Heart left ventricle (tissue), 13 donors: ENCODE measurements at regions not wholly inside any gene's neighbourhood (a gene's known extent, or its start where the extent isn't known, plus 50 kb on each side); places are given as distances from the start of the nearest gene placed in this dataset.
"Not testable (repeated sequence)": the region's sequence is repeated elsewhere in the genome, so short reads cannot be mapped to it uniquely, and the experiment has no call there.

Source experiments
- POLR2A ChIP-seq, 2 donors: fragments of 450-650 bp; IDR thresholded peaks; one replicate each; pipeline ENCODE4 v1.6.1; 2017; ENCODE audit warnings: antibody characterized with exemption in 2 of 2, mild to moderate bottlenecking in 2 of 2, moderate library complexity in 2 of 2
- TF ChIP-seq, protein P1 (sequence below), 12 donors: fragments of 200-600 bp; sonication (generic) in 4 of 12; IDR thresholded peaks; one replicate each; pipeline versions ENCODE4 v1.5.0 to v1.8.0; 2018 to 2022; ENCODE audit warnings: antibody characterized with exemption in 12 of 12, mild to moderate bottlenecking in 5 of 12
- donor health status: ischemic (EF 13 %, LVEDD 7.1; RV severe dilation, severe dysfunction).
- donor health status: DM: no; HTN: yes; CAD: no.
- donor health status: DM: no; HTN: no; CAD: no.
- donor health status: ischemic (EF 25% LVEDD 6.9; RV normal size, moderate dysfunction).
- donor health status: ischemic (EF 25% LVEDD 5.7; RV mildly dilated, moderate dysfunction).
- donor health status: ischemic (EF 35%, LVEDD 5.7; RV mildly dilated, moderate dysfunction).
- donor health status: nonischemic (EF 11% LVEDD 7.7; RV severe dilation, severe dysfunction).
- donor health status: DM: yes; HTN: yes; CAD: no.
- donor health status: PGD.
- donor health status: ischemic (EF 29% LVEDD 5.4; RV normal size, mild dysfunction).
- donor health status: nonischemic (EF 23%, LVEDD 6.1; RV moderate dilation, normal function).

DNA sequence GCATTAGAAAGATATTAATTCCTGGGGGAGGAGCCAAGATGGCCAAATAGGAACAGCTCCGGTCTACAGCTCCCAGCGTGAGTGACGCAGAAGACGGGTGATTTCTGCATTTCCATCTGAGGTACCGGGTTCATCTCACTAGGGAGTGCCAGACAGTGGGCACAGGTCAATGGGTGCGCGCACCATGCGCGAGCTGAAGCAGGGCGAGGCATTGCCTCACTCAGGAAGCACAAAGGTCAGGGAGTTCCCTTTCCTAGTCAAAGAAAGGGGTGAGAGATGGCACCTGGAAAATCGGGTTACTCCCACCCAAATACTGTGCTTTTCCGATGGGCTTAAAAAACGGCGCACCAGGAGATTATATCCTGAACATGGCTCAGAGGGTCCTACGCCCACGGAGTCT, 68.0 kb upstream of the SNX19 start:
- TF ChIP-seq, protein P1, sequence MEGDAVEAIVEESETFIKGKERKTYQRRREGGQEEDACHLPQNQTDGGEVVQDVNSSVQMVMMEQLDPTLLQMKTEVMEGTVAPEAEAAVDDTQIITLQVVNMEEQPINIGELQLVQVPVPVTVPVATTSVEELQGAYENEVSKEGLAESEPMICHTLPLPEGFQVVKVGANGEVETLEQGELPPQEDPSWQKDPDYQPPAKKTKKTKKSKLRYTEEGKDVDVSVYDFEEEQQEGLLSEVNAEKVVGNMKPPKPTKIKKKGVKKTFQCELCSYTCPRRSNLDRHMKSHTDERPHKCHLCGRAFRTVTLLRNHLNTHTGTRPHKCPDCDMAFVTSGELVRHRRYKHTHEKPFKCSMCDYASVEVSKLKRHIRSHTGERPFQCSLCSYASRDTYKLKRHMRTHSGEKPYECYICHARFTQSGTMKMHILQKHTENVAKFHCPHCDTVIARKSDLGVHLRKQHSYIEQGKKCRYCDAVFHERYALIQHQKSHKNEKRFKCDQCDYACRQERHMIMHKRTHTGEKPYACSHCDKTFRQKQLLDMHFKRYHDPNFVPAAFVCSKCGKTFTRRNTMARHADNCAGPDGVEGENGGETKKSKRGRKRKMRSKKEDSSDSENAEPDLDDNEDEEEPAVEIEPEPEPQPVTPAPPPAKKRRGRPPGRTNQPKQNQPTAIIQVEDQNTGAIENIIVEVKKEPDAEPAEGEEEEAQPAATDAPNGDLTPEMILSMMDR (IDR thresholded peaks at IDR 0.05), result not testable (repeated sequence)
- not testable (repeated sequence) for TF ChIP-seq POLR2A (IDR thresholded peaks at IDR 0.05)
